Glutamatergic neuron (in vitro differentiated cells): ENCODE measurements at regions not wholly inside any gene's neighbourhood (a gene's known extent, or its start where the extent isn't known, plus 50 kb on each side); places are given as distances from the start of the nearest gene placed in this dataset.

Source experiments
- DNase-seq: peaks from one replicate; pipeline ENCODE4 v3.0.0; 2022
- H3K27ac Mint-ChIP-seq: one replicate; pipeline ENCODE4 v1.8.0; 2020; ENCODE audit warnings: mild to moderate bottlenecking, mixed read lengths, inconsistent platforms; ENCODE audit not compliant: unreplicated experiment
- H3K27me3 Mint-ChIP-seq: one replicate; pipeline ENCODE4 v1.8.0; 2020; ENCODE audit warnings: mild to moderate bottlenecking, moderate library complexity, mixed read lengths, inconsistent platforms; ENCODE audit not compliant: unreplicated experiment
- H3K36me3 Mint-ChIP-seq: one replicate; pipeline ENCODE4 v1.8.0; 2020; ENCODE audit warnings: mild to moderate bottlenecking, mixed read lengths, inconsistent platforms; ENCODE audit not compliant: unreplicated experiment
- H3K4me1 Mint-ChIP-seq: one replicate; pipeline ENCODE4 v1.8.0; 2020; ENCODE audit warnings: mild to moderate bottlenecking, low read depth, mixed read lengths, inconsistent platforms; ENCODE audit not compliant: unreplicated experiment
- H3K4me3 Mint-ChIP-seq: one replicate; pipeline ENCODE4 v1.8.0; 2020; ENCODE audit warnings: mild to moderate bottlenecking, mixed read lengths, inconsistent platforms; ENCODE audit not compliant: unreplicated experiment
- H3K9me3 Mint-ChIP-seq: one replicate; pipeline ENCODE4 v1.8.0; 2020; ENCODE audit warnings: mild to moderate bottlenecking, moderate library complexity, mixed read lengths, inconsistent platforms; ENCODE audit not compliant: unreplicated experiment
- CTCF ChIP-seq: fragments of 200-600 bp; sonication (generic); IDR thresholded peaks from one replicate; pipeline ENCODE4 v1.5.0; 2021; ENCODE audit not compliant: partially characterized antibody, unreplicated experiment

DNA sequence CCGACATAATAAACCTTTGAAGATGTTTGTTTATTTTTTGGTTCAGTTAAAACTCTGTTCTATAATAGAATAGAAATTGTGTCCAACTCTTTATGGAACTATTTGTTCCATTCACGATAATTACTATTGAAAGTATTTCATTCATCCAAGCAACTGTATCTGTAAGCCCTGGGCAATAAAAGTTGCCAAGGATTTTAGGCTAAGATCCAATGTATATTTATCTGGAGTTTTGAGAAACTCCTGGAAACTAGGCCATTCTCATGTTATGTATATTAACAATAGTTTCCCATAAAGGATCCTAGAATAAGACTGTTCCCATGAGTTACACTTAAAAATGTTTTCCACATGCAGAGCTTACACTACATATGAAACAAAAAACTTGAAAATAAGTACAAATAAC lies 261.6 kb downstream of the SLITRK6 start:
- no peak for TF ChIP-seq CTCF
- Mint-ChIP-seq H3K4me3 (no peak overlapping the region), H3K27ac (no peak overlapping the region), H3K9me3 (no peaks in the 10 kb centered on the region), H3K4me1 (peaks cover 3% of the 10 kb centered on the region), H3K36me3 (no peaks in the 10 kb centered on the region), H3K27me3 (no peaks in the 10 kb centered on the region)
- DNase-seq: no peak

GRCh38 chr13:85536706-85537105 lies 262.5 kb downstream of the SLITRK6 start:
- no peak for DNase-seq
- no peak for TF ChIP-seq CTCF
- H3K27me3 Mint-ChIP-seq: no peaks in the 10 kb centered on the region
- H3K9me3 Mint-ChIP-seq: no peaks in the 10 kb centered on the region
- H3K4me3 Mint-ChIP-seq: no peak overlapping the region
- H3K4me1 Mint-ChIP-seq: peaks cover 3% of the 10 kb centered on the region
- no peak overlapping the region for H3K27ac Mint-ChIP-seq
- H3K36me3 Mint-ChIP-seq: no peaks in the 10 kb centered on the region

- Mint-ChIP-seq H3K9me3 (no peaks in the 10 kb centered on the region), H3K27ac (no peak overlapping the region), H3K36me3 (no peaks in the 10 kb centered on the region), H3K27me3 (no peaks in the 10 kb centered on the region), H3K4me3 (no peak overlapping the region), H3K4me1 (peaks cover 3% of the 10 kb centered on the region)
- no peak for TF ChIP-seq CTCF
- DNase-seq: no peak
Observed at GRCh38 chr13:85535316-85536084, 263.7 kb downstream of the SLITRK6 start.

DNA sequence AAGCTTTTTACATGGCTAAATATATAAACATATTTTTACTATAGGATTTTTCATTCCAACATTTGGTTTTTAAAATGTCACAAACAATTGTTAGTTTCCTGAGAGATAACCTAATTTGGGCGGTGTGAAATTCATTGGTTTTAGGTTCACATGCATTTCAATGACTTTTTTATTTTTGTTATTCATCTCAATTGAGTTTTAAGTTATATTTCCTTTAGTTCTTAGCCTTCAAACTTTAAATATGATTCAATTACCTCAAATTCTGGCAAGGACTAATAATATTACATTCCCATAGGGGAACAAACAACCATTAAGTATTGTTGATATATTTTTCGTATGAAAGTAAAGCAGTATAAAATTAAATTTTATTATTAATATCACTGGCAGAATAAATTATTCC lies 265.3 kb downstream of the SLITRK6 start:
- no peak overlapping the region for H3K27ac Mint-ChIP-seq
- TF ChIP-seq CTCF: no peak
- H3K9me3 Mint-ChIP-seq: no peaks in the 10 kb centered on the region
- no peaks in the 10 kb centered on the region for H3K36me3 Mint-ChIP-seq
- peaks cover 3% of the 10 kb centered on the region for H3K4me1 Mint-ChIP-seq
- H3K27me3 Mint-ChIP-seq: no peaks in the 10 kb centered on the region
- H3K4me3 Mint-ChIP-seq: no peak overlapping the region
- no peak for DNase-seq

DNA sequence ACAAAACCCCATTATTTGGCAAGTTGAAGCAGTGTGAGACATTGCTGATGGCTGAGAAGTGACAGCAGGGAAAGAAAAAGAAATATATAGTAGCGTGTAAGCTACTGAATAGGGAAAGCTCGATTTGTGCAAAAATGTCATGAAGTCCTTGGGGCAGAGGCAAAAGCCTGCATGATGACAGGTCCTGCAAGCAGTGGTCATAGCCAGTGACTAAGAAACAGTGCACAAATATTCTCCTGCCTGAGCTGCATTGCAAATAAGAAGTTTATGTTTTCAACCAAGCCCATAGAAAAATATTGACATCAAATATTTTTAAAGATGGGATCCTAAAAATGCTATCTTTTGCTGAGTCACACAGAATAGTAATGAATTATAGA lies 270.0 kb downstream of the SLITRK6 start:
- no peak for TF ChIP-seq CTCF
- Mint-ChIP-seq H3K4me3 (no peak overlapping the region), H3K9me3 (no peaks in the 10 kb centered on the region), H3K4me1 (no peaks in the 10 kb centered on the region), H3K27ac (no peak overlapping the region), H3K36me3 (no peaks in the 10 kb centered on the region), H3K27me3 (no peaks in the 10 kb centered on the region)
- no peak for DNase-seq
